B cell (primary cell): ENCODE measurements at regions not wholly inside any gene's neighbourhood (a gene's known extent, or its start where the extent isn't known, plus 50 kb on each side); places are given as distances from the start of the nearest gene placed in this dataset.

Source experiments
- ATAC-seq: fragments of 200-7000 bp; cut with Tn5 transposase; one replicate; pipeline ENCODE4 v1.10.0; 2021; ENCODE audit warnings: low read depth, mild to moderate bottlenecking, moderate number of reproducible peaks, moderate library complexity
- CTCF ChIA-PET: fragments of 350-600 bp; sonication (Branson Sonifier 250); formaldehyde crosslinking; loops from one replicate; lab custom pipeline; 2021; ENCODE audit warnings: antibody characterized with exemption, inconsistent platforms; lab: Charles Lee
- POLR2A ChIA-PET: fragments of 350-600 bp; sonication (Branson Sonifier 250); formaldehyde crosslinking; loops from one replicate; lab custom pipeline; 2021; ENCODE audit warnings: antibody characterized with exemption; lab: Charles Lee
- DNase-seq: peaks from one replicate; pipeline ENCODE4 v3.0.0; 2013
- H2AFZ ChIP-seq: 2 replicates; pipeline ENCODE4 v1.6.1; 2012; ENCODE audit warnings: mild to moderate bottlenecking, low read depth, low read length; ENCODE audit not compliant: insufficient read depth, poor library complexity, severe bottlenecking
- H3K27ac ChIP-seq, 2 donors: 1 replicate in 1 of 2; 2 replicates in 1 of 2; pipeline ENCODE4 v1.5.1; 2012 to 2013; ENCODE audit warnings: low read length in 2 of 2, mild to moderate bottlenecking in 2 of 2, moderate library complexity in 1 of 2
- H3K27me3 ChIP-seq, 4 experiments: fragments of 200-600 bp in 1 of 4; sonication (generic) in 1 of 4; replicated peaks in 1 of 4; 1 replicate in 2 of 4; 2 replicates in 2 of 4; pipeline versions ENCODE4 v1.6.1 to v1.7.0; 2013 to 2016; ENCODE audit warnings: low read length in 3 of 4, mild to moderate bottlenecking in 2 of 4, mixed read lengths in 1 of 4, moderate library complexity in 1 of 4; ENCODE audit not compliant: insufficient read depth in 4 of 4, control insufficient read depth in 3 of 4; ENCODE audit errors: control extremely low read depth in 1 of 4
- H3K36me3 ChIP-seq, 2 experiments: replicated peaks in 1 of 2; 1 replicate in 1 of 2; 2 replicates in 1 of 2; pipeline versions ENCODE4 v1.6.1 to v1.7.1; 2013; ENCODE audit warnings: low read length in 1 of 2; ENCODE audit not compliant: insufficient read depth in 2 of 2, control insufficient read depth in 1 of 2; ENCODE audit errors: control extremely low read depth in 1 of 2, extremely low read depth in 1 of 2
- H3K4me1 ChIP-seq, 2 donors: fragments of 200-600 bp in 1 of 2; sonication (generic) in 1 of 2; 1 replicate in 1 of 2; 2 replicates in 1 of 2; pipeline versions ENCODE4 v1.5.1 to v1.6.1; 2013 to 2017; ENCODE audit warnings: low read length in 2 of 2; ENCODE audit not compliant: control insufficient read depth in 2 of 2, insufficient read depth in 2 of 2
- H3K4me2 ChIP-seq: replicated peaks from 2 replicates; pipeline ENCODE3; 2012; ENCODE audit warnings: mild to moderate bottlenecking, low read depth, low read length; ENCODE audit not compliant: poor library complexity, severe bottlenecking
- H3K4me3 ChIP-seq, 5 experiments: fragments of 200-600 bp in 1 of 5; sonication (generic) in 1 of 5; 1 replicate in 3 of 5; 2 replicates in 2 of 5; pipeline versions ENCODE4 v1.5.1 to v1.7.0; 2011 to 2016; ENCODE audit warnings: low read length in 4 of 5, mild to moderate bottlenecking in 4 of 5, low read depth in 2 of 5, control low read depth in 1 of 5, moderate library complexity in 1 of 5; ENCODE audit not compliant: insufficient read depth in 1 of 5; ENCODE audit errors: control extremely low read depth in 1 of 5, extremely low read depth in 1 of 5
- H3K79me2 ChIP-seq: fragments of 200-600 bp; sonication (generic); one replicate; pipeline ENCODE4 v1.6.0; 2016; ENCODE audit warnings: low read length; ENCODE audit not compliant: control insufficient read depth, insufficient read depth
- H3K9ac ChIP-seq: fragments of 200-600 bp; sonication (generic); 2 replicates; pipeline ENCODE4 v1.6.1; 2017; ENCODE audit warnings: mild to moderate bottlenecking, low read length, moderate library complexity
- H3K9me3 ChIP-seq, 3 donors: one replicate each; pipeline versions ENCODE4 v1.6.1 to v1.7.1; 2013; ENCODE audit warnings: low read length in 2 of 3; ENCODE audit not compliant: control insufficient read depth in 2 of 3, insufficient read depth in 1 of 3; ENCODE audit errors: control extremely low read depth in 1 of 3
- H4K20me1 ChIP-seq: 2 replicates; pipeline ENCODE4 v1.6.0; 2012; ENCODE audit warnings: mild to moderate bottlenecking, low read length; ENCODE audit not compliant: insufficient read depth, control insufficient read depth, poor library complexity, severe bottlenecking
- H3K27ac Mint-ChIP-seq: one replicate; pipeline ENCODE4 v1.8.0; 2021; ENCODE audit warnings: mixed read lengths
- H3K27me3 Mint-ChIP-seq: one replicate; pipeline ENCODE4 v1.8.0; 2021; ENCODE audit warnings: mixed read lengths
- H3K4me1 Mint-ChIP-seq: one replicate; pipeline ENCODE4 v1.8.0; 2021; ENCODE audit warnings: mixed read lengths
- H3K4me3 Mint-ChIP-seq: one replicate; pipeline ENCODE4 v1.8.0; 2021; ENCODE audit warnings: mixed read lengths
- H3K9me3 Mint-ChIP-seq: one replicate; pipeline ENCODE4 v1.8.0; 2022; ENCODE audit warnings: mixed read lengths; ENCODE audit not compliant: insufficient read depth
- EZH2 ChIP-seq: IDR thresholded peaks from 2 replicates; pipeline ENCODE4 v1.6.1; 2012; ENCODE audit warnings: borderline replicate concordance, low read depth, mild to moderate bottlenecking, moderate library complexity, low read length; ENCODE audit not compliant: insufficient read depth, poor library complexity, severe bottlenecking
- WGBS: methylation state at CpG from one replicate; pipeline ENCODE4 v1.1.5; 2013; ENCODE audit warnings: missing lambda C conversion rate; ENCODE audit not compliant: insufficient coverage; 5-methylcytosine and 5-hydroxymethylcytosine counted together
- intact Hi-C: fragments of 100-400 bp; cut with micrococcal nuclease; formaldehyde crosslinking; loops from one replicate; pipeline ENCODE4 v1.10.0; 2022
- TF ChIP-seq, protein P1 (sequence below): fragments of 200-600 bp; IDR thresholded peaks from one replicate; pipeline ENCODE4 v1.8.0; 2022; ENCODE audit warnings: antibody characterized with exemption, mild to moderate bottlenecking

DNA sequence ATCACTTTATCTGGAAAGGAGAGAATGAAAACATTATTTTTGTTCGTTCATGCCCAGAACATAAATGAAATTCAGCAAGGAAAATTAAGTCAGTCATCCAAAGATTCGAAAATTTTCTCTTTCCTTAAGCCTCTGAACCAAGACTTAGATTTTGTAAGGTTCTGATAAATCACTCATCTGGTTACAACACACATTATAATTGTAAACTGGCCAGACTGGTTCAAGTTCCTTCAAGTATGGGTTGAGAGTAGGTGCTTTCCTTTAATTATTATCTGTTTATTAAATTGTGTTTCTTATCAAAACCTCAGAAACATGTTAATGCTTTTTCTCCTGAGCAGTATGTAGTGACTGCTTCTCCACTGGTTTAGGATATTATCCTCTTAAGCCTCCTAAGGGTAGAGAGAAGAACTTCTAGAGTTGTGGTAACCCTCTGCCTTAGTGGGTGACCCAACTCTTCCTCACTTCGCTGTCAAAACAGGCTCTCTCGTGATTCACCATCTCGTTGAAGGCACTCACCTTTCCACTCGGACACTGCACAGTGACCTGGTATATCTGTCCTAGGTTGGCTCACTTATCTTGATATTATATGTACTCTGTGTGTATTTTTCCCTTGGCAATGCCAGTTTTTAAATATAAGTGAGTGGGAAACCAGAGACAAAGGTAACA is 325.9 kb downstream of the PAX3 start:
- H3K36me3 ChIP-seq = no peaks in the 10 kb centered on the region
- no peaks in the 10 kb centered on the region for H3K4me1 Mint-ChIP-seq
- H3K4me1 ChIP-seq = no peaks in the 10 kb centered on the region
- WGBS = 89% methylated on average over 3 of the region's 6 CpGs
- no peak overlapping the region for H3K4me2 ChIP-seq
- no peaks in the 10 kb centered on the region for H3K9me3 Mint-ChIP-seq
- no peak for DNase-seq
- no peak overlapping the region for H3K9ac ChIP-seq
- intact Hi-C loops = no loop called here
- no peaks in the 10 kb centered on the region for H3K27me3 ChIP-seq
- H2AFZ ChIP-seq = no peak overlapping the region
- no peaks in the 10 kb centered on the region for H3K9me3 ChIP-seq
- H3K79me2 ChIP-seq = no peaks in the 10 kb centered on the region
- no peak overlapping the region for H3K27ac ChIP-seq
- no peak for ATAC-seq
- ChIA-PET CTCF (no interaction called here), POLR2A (no interaction called here)
- TF ChIP-seq EZH2 = no peak
- TF ChIP-seq, protein P1, sequence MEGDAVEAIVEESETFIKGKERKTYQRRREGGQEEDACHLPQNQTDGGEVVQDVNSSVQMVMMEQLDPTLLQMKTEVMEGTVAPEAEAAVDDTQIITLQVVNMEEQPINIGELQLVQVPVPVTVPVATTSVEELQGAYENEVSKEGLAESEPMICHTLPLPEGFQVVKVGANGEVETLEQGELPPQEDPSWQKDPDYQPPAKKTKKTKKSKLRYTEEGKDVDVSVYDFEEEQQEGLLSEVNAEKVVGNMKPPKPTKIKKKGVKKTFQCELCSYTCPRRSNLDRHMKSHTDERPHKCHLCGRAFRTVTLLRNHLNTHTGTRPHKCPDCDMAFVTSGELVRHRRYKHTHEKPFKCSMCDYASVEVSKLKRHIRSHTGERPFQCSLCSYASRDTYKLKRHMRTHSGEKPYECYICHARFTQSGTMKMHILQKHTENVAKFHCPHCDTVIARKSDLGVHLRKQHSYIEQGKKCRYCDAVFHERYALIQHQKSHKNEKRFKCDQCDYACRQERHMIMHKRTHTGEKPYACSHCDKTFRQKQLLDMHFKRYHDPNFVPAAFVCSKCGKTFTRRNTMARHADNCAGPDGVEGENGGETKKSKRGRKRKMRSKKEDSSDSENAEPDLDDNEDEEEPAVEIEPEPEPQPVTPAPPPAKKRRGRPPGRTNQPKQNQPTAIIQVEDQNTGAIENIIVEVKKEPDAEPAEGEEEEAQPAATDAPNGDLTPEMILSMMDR = no peak
- no peak overlapping the region for H3K4me3 Mint-ChIP-seq
- H3K27ac Mint-ChIP-seq = no peak overlapping the region
- peaks cover 16% of the 10 kb centered on the region for H3K27me3 Mint-ChIP-seq
- H4K20me1 ChIP-seq = no peaks in the 10 kb centered on the region
- no peak overlapping the region for H3K4me3 ChIP-seq

DNA sequence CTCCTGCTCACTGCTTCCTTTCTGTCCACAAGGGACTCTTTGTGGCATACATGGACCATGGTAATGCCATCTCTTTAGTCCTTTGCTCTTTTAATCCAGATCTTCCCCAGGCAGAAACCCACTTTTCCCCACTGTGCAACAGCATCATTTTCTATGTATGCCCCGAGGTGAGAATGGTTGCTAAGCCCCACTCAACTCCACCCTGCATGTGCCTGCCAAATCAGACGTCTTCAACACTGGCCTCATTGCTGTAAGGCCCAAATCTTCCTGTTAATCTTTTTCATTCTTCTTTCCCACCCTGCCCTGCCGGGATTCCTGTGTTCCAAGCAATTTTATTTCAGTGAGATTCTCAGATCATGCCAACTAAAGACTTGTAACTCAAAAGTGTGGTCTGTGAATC is 328.4 kb downstream of the PAX3 start:
- Histone ChIP-seq H4K20me1 (no peaks in the 10 kb centered on the region), H3K9ac (no peak overlapping the region), H3K36me3 (no peaks in the 10 kb centered on the region), H3K4me3 (no peak overlapping the region), H3K27ac (no peak overlapping the region), H3K4me2 (no peak overlapping the region), H3K9me3 (no peaks in the 10 kb centered on the region), H3K79me2 (no peaks in the 10 kb centered on the region), H2AFZ (no peak overlapping the region), H3K4me1 (no peaks in the 10 kb centered on the region), H3K27me3 (no peaks in the 10 kb centered on the region)
- ChIA-PET CTCF (no interaction called here), POLR2A (no interaction called here)
- intact Hi-C loops = no loop called here
- Mint-ChIP-seq H3K27ac (no peak overlapping the region), H3K4me3 (no peak overlapping the region), H3K27me3 (peaks cover 7% of the 10 kb centered on the region), H3K4me1 (no peaks in the 10 kb centered on the region), H3K9me3 (no peaks in the 10 kb centered on the region)
- DNase-seq (no peak), ATAC-seq (no peak)
- 70% methylated on average over 3 of the region's 3 CpGs for WGBS
- TF ChIP-seq, protein P1 = no peak
- no peak for TF ChIP-seq EZH2
